HepG2 (cell line): ENCODE measurements at regions not wholly inside any gene's neighbourhood (a gene's known extent, or its start where the extent isn't known, plus 50 kb on each side); places are given as distances from the start of the nearest gene placed in this dataset.

Experiments used
- ATAC-seq: fragments of 200-7000 bp; cut with Tn5 transposase; 3 replicates; pipeline ENCODE4 v1.9.1; 2020; ENCODE audit warnings: mild to moderate bottlenecking, moderate library complexity
- BruUV-seq: library from RNA; stranded (reverse); fragments of 400-500 nt; replicated peaks from 2 replicates; lab custom pipeline; 2021; lab: Mats Ljungman, UMichigan
- CTCF ChIA-PET: fragments of 300-600 bp; formaldehyde crosslinking; extraction: SDS; loops from one replicate; lab custom pipeline; 2021; ENCODE audit warnings: low total read pairs, inconsistent platforms, low intra/inter-chr PET ratio; lab: Yijun Ruan, JAX
- POLR2A ChIA-PET: fragments of 350-600 bp; sonication (Branson Sonifier 250); formaldehyde crosslinking; loops from one replicate; lab custom pipeline; 2020; ENCODE audit warnings: antibody characterized with exemption, inconsistent platforms; lab: Yijun Ruan, JAX
- DNase-seq: peaks from one replicate; pipeline ENCODE4 v3.0.0-alpha.2; 2015; ENCODE audit warnings: low spot score
- FAIRE-seq: peaks from 3 replicates; lab custom pipeline; 2011; peaks lifted over from hg19 to GRCh38; lab: Jason Lieb, UNC
- H2AFZ ChIP-seq: one replicate; pipeline ENCODE4 v1.6.1; 2011; ENCODE audit warnings: low read length, inconsistent platforms
- H3K27ac ChIP-seq: fragments of 300-600 bp; 3 replicates; pipeline ENCODE4 v1.8.0; 2011; ENCODE audit warnings: mixed run types, mild to moderate bottlenecking, mixed read lengths, low read length, inconsistent platforms; ENCODE audit not compliant: insufficient read depth; ENCODE audit errors: extremely low read length
- H3K27me3 ChIP-seq, 2 experiments: fragments of 200-600 bp in 1 of 2; 2 replicates in 1 of 2; 3 replicates in 1 of 2; pipeline versions ENCODE4 v1.6.0 to v1.8.0; 2011; ENCODE audit warnings: low read length in 2 of 2, mild to moderate bottlenecking in 2 of 2, moderate library complexity in 2 of 2, inconsistent platforms in 1 of 2; ENCODE audit not compliant: insufficient read depth in 2 of 2, control insufficient read depth in 1 of 2
- H3K36me3 ChIP-seq, 2 experiments: fragments of 200-600 bp in 1 of 2; replicated peaks in 1 of 2; 2 replicates in 1 of 2; 3 replicates in 1 of 2; pipeline versions ENCODE4 v1.5.1 to v1.8.0; 2011; ENCODE audit warnings: low read length in 2 of 2, inconsistent platforms in 1 of 2; ENCODE audit not compliant: insufficient read depth in 2 of 2, control insufficient read depth in 1 of 2
- H3K4me1 ChIP-seq: 2 replicates; pipeline ENCODE4 v1.5.1; 2012; ENCODE audit warnings: low read length, inconsistent platforms; ENCODE audit not compliant: insufficient read depth
- H3K4me2 ChIP-seq: 2 replicates; pipeline ENCODE4 v1.6.0; 2011; ENCODE audit warnings: low read depth, low read length, inconsistent platforms
- H3K4me3 ChIP-seq, 3 experiments: fragments of 200-600 bp in 1 of 3; sonication (generic), shearing (Covaris generic) in 1 of 3; replicated peaks in 1 of 3; 2 replicates each; pipeline ENCODE4 v1.5.1; 2011 to 2016; ENCODE audit warnings: low read length in 3 of 3, inconsistent platforms in 2 of 3, low read depth in 2 of 3, mild to moderate bottlenecking in 2 of 3, control low read depth in 1 of 3, mixed read lengths in 1 of 3; ENCODE audit not compliant: insufficient read depth in 1 of 3
- H3K79me2 ChIP-seq: one replicate; pipeline ENCODE4 v1.6.1; 2011; ENCODE audit warnings: low read length, inconsistent platforms; ENCODE audit not compliant: insufficient read depth
- H3K9ac ChIP-seq: 2 replicates; pipeline ENCODE4 v1.6.0; 2011; ENCODE audit warnings: mild to moderate bottlenecking, low read depth, low read length, inconsistent platforms; ENCODE audit not compliant: insufficient read depth
- H3K9me3 ChIP-seq: 2 replicates; pipeline ENCODE4 v1.5.1; 2012; ENCODE audit warnings: mild to moderate bottlenecking, low read length
- H4K20me1 ChIP-seq: 2 replicates; pipeline ENCODE4 v1.6.0; 2011; ENCODE audit warnings: inconsistent platforms, mild to moderate bottlenecking, low read length, moderate library complexity; ENCODE audit not compliant: insufficient read depth
- ADNP ChIP-seq: sonication (generic); formaldehyde crosslinking; IDR thresholded peaks from 2 replicates; pipeline ENCODE4 v1.4.0; 2020; ENCODE audit warnings: missing genetic modification reagents
- CHD2 ChIP-seq: IDR thresholded peaks from 2 replicates; pipeline ENCODE4 v1.6.1; 2011; ENCODE audit warnings: low read depth, low read length, improper control_type of control experiment
- CHD4 ChIP-seq: fragments of 200-600 bp; sonication (generic); IDR thresholded peaks from 2 replicates; pipeline ENCODE4 v1.7.0; 2017; ENCODE audit warnings: mild to moderate bottlenecking, low read length, borderline replicate concordance
- FOSL1 ChIP-seq: sonication (generic); formaldehyde crosslinking; IDR thresholded peaks from 2 replicates; pipeline ENCODE4 v1.9.0; 2021; ENCODE audit warnings: missing genetic modification reagents, borderline replicate concordance
- HMGXB4 ChIP-seq, 2 experiments: sonication (generic) in 1 of 2; formaldehyde crosslinking in 1 of 2; IDR thresholded peaks; 2 replicates each; pipeline versions ENCODE4 v1.4.0 to v1.6.1; 2018 to 2020; ENCODE audit warnings: missing genetic modification reagents in 2 of 2, borderline replicate concordance in 1 of 2, low read depth in 1 of 2, mild to moderate bottlenecking in 1 of 2, missing biosample characterization in 1 of 2
- MAFF ChIP-seq: IDR thresholded peaks from 2 replicates; pipeline ENCODE4 v1.6.1; 2011; ENCODE audit warnings: low read depth, low read length, improper control_type of control experiment
- MAFK ChIP-seq, 2 experiments: IDR thresholded peaks in 1 of 2; conservative IDR thresholded peaks in 1 of 2; 2 replicates each; pipeline ENCODE4 v1.6.1; 2011; ENCODE audit warnings: improper control_type of control experiment in 2 of 2, low read length in 2 of 2
- RFX1 ChIP-seq: fragments of 450-650 bp; IDR thresholded peaks from 2 replicates; pipeline ENCODE4 v1.6.1; 2017
- SP140L ChIP-seq: sonication (generic); formaldehyde crosslinking; IDR thresholded peaks from 2 replicates; pipeline ENCODE4 v1.4.0; 2020; ENCODE audit warnings: missing genetic modification reagents, borderline replicate concordance
- SRSF4 ChIP-seq: fragments of 200-400 bp; formaldehyde crosslinking; IDR thresholded peaks from one replicate; pipeline ENCODE4 v1.6.1; 2018; ENCODE audit warnings: mild to moderate bottlenecking, low read depth, low read length, moderate library complexity; ENCODE audit not compliant: poor library complexity, severe bottlenecking
- TBP ChIP-seq: sonication (generic); formaldehyde crosslinking; IDR thresholded peaks from 2 replicates; pipeline ENCODE4 v1.5.0; 2020; ENCODE audit warnings: missing genetic modification reagents
- ZC3H13 ChIP-seq: sonication (generic); formaldehyde crosslinking; IDR thresholded peaks from 2 replicates; pipeline ENCODE4 v1.8.1; 2023; ENCODE audit warnings: mild to moderate bottlenecking, missing genetic modification reagents, moderate library complexity
- ZNF24 ChIP-seq: fragments of 450-650 bp; IDR thresholded peaks from 2 replicates; pipeline ENCODE4 v1.6.1; 2017; ENCODE audit warnings: antibody characterized with exemption, mild to moderate bottlenecking
- ZNF256 ChIP-seq: sonication (generic); formaldehyde crosslinking; conservative IDR thresholded peaks from 2 replicates; pipeline ENCODE4 v1.4.0; 2020; ENCODE audit warnings: missing genetic modification reagents
- ZNF34 ChIP-seq: sonication (generic); formaldehyde crosslinking; IDR thresholded peaks from 2 replicates; pipeline ENCODE4 v1.4.0; 2020; ENCODE audit warnings: mild to moderate bottlenecking, missing genetic modification reagents, borderline replicate concordance
- ZNF598 ChIP-seq: sonication (generic); formaldehyde crosslinking; IDR thresholded peaks from 2 replicates; pipeline ENCODE4 v1.5.1; 2020; ENCODE audit warnings: mild to moderate bottlenecking, missing genetic modification reagents, borderline replicate concordance
- ZNF761 ChIP-seq: sonication (generic); formaldehyde crosslinking; conservative IDR thresholded peaks from 2 replicates; pipeline ENCODE4 v1.4.0; 2020; ENCODE audit warnings: mild to moderate bottlenecking, missing genetic modification reagents
- WGBS: methylation state at CpG from one replicate; pipeline ENCODE4 v1.1.6; 2017; ENCODE audit warnings: low lambda C conversion rate; 5-methylcytosine and 5-hydroxymethylcytosine counted together
- in situ Hi-C: cut with HindIII; loops from 2 replicates; pipeline ENCODE4 v1.10.0; 2017; ENCODE audit warnings: low pct_unique_long_range_greater_than_20kb; ENCODE audit not compliant: extremely low pct_ligation_motif_present
- intact Hi-C: fragments of 100-400 bp; cut with micrococcal nuclease; formaldehyde crosslinking; loops from one replicate; pipeline ENCODE4 v1.10.0; 2022; ENCODE audit not compliant: unreplicated experiment

GRCh38 chr3:109570408-109570807 is 233.1 kb upstream of the DPPA4 start:
- POLR2A ChIA-PET: no interaction called here
- H3K4me2 ChIP-seq: no peak overlapping the region
- no peak overlapping the region for H3K9ac ChIP-seq
- no peaks in the 10 kb centered on the region for H3K4me1 ChIP-seq
- H3K4me3 ChIP-seq: no peak overlapping the region
- no peaks in the 10 kb centered on the region for H3K27me3 ChIP-seq
- 30% methylated on average over 2 of the region's 2 CpGs for WGBS
- H3K9me3 ChIP-seq: no peaks in the 10 kb centered on the region; the same call in 1 of the 2 replicates
- no peaks in the 10 kb centered on the region for H3K79me2 ChIP-seq
- no peaks in the 10 kb centered on the region for H4K20me1 ChIP-seq
- CTCF ChIA-PET: no interaction called here
- no peaks in the 10 kb centered on the region for H3K36me3 ChIP-seq
- no peak overlapping the region for H2AFZ ChIP-seq
- no peak overlapping the region for H3K27ac ChIP-seq
- in situ Hi-C loops: no loop called here
- intact Hi-C loops: no loop called here
- TF ChIP-seq ZNF761 (CRISPR knock-in tag) (no peak), TBP (CRISPR knock-in tag) (no peak), FOSL1 (CRISPR knock-in tag) (no peak), SP140L (CRISPR knock-in tag) (no peak), SRSF4 (no peak), ADNP (CRISPR knock-in tag) (no peak), ZC3H13 (CRISPR knock-in tag) (no peak)
- ATAC-seq (no peak), FAIRE-seq (no peak), DNase-seq (no peak)
- BruUV-seq: no TSS peak

- DNase-seq (no peak), ATAC-seq (no peak), FAIRE-seq (no peak)
- Histone ChIP-seq H4K20me1 (no peaks in the 10 kb centered on the region), H3K4me2 (no peak overlapping the region), H3K4me1 (no peaks in the 10 kb centered on the region), H3K79me2 (no peaks in the 10 kb centered on the region), H3K9me3 (no peaks in the 10 kb centered on the region; the same call in 1 of the 2 replicates), H3K4me3 (no peak overlapping the region), H3K36me3 (no peaks in the 10 kb centered on the region), H3K27ac (no peak overlapping the region), H3K27me3 (no peaks in the 10 kb centered on the region), H3K9ac (no peak overlapping the region), H2AFZ (no peak overlapping the region)
- in situ Hi-C loops (no loop called here), intact Hi-C loops (no loop called here)
- WGBS: 46% methylated on average over 1 of the region's 1 CpG
- POLR2A ChIA-PET: no interaction called here
- CTCF ChIA-PET: no interaction called here
- no TSS peak for BruUV-seq
- TF ChIP-seq MAFF (peak; percentile 92), HMGXB4 (CRISPR knock-in tag; IDR thresholded peaks at IDR 0.05; ENCODE audit: borderline replicate concordance in 1 of 2, low read depth in 1 of 2) (no peak), ZNF34 (CRISPR knock-in tag) (no peak), CHD2 (no peak), RFX1 (no peak), ZNF256 (CRISPR knock-in tag) (no peak), CHD4 (no peak), MAFK (conservative IDR thresholded peaks at IDR 0.05 in 1 of 2, IDR thresholded peaks at IDR 0.05 in 1 of 2; ENCODE audit: low read length in 2 of 2) (peak; percentile 84 to 93), ZNF598 (CRISPR knock-in tag) (no peak), ZNF24 (no peak)
Observed at GRCh38 chr3:109572301-109572700, 235.0 kb upstream of the DPPA4 start.
